ENCODE measurements at regions not wholly inside any gene's neighbourhood (a gene's known extent, or its start where the extent isn't known, plus 50 kb on each side); places are given as distances from the start of the nearest gene placed in this dataset.

DNA sequence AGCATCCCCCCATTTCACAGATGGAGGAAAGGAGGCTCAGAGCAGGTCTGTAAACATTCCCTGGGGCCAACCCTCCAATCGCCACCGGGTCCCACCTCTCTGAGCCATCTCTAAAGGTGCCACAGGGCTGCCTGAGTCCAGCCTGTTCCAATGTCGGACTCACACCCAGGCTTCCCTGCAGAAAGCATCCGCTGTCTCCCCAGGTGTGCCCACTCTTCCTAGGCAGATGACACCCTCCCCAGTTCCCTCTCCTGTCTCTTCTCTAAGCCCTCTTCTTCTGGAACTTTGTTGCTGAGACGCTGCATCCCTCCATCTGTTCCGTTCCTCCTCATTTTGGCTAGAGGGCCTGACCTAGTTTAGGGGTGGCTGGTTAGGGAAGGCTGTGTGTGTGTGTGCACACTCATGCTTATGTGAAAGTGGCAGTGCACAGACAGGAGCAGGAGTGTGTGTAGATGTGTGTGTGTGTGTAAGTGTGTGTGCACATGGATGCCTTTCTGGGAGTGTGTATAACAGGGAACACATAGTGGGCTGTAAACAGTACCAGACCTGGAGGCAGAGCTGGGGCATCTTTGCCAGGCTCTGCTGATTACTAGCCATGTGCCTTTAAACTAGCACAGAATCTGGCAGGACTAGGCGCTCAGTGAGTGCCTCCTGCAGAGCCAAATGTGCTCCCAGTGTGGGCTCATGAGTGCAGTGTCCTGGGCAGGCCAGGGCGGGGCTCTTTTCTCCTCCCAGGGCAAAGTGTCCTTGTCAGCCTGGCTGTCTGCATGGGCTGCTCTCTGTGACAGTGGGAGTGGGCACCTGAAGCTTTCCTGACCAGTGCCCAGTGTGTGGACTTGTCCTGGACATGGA lies 77.3 kb upstream of the NECTIN1 start:
- H3K9me3 ChIP-seq (ENCODE audit: insufficient read depth, low read depth, low read length), result no peaks in the 10 kb centered on the region
- H2AFZ ChIP-seq (ENCODE audit: low read depth, low read length), result no peak overlapping the region
- H3K27ac Mint-ChIP-seq (ENCODE audit: unreplicated experiment), result no peak overlapping the region
- peaks cover 9% of the 10 kb centered on the region for H3K4me1 Mint-ChIP-seq (ENCODE audit: low read depth, unreplicated experiment)
- peaks cover 72% of the 10 kb centered on the region for H3K27me3 Mint-ChIP-seq (ENCODE audit: low read depth, unreplicated experiment)
- no peak overlapping the region for H3K27ac ChIP-seq (ENCODE audit: low read depth, low read length)
- no peaks in the 10 kb centered on the region for H3K4me1 ChIP-seq (ENCODE audit: insufficient read depth, low read length)
- TF ChIP-seq, protein P1, sequence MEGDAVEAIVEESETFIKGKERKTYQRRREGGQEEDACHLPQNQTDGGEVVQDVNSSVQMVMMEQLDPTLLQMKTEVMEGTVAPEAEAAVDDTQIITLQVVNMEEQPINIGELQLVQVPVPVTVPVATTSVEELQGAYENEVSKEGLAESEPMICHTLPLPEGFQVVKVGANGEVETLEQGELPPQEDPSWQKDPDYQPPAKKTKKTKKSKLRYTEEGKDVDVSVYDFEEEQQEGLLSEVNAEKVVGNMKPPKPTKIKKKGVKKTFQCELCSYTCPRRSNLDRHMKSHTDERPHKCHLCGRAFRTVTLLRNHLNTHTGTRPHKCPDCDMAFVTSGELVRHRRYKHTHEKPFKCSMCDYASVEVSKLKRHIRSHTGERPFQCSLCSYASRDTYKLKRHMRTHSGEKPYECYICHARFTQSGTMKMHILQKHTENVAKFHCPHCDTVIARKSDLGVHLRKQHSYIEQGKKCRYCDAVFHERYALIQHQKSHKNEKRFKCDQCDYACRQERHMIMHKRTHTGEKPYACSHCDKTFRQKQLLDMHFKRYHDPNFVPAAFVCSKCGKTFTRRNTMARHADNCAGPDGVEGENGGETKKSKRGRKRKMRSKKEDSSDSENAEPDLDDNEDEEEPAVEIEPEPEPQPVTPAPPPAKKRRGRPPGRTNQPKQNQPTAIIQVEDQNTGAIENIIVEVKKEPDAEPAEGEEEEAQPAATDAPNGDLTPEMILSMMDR (IDR thresholded peaks at IDR 0.05; ENCODE audit: insufficient read depth, low read depth, low read length), result no peak
- TF ChIP-seq EZH2 (IDR thresholded peaks at IDR 0.05; ENCODE audit: insufficient read depth, low read length), result no peak
- H3K36me3 ChIP-seq (ENCODE audit: insufficient read depth, low read length), result no peaks in the 10 kb centered on the region
- no peaks in the 10 kb centered on the region for H3K36me3 Mint-ChIP-seq (ENCODE audit: low read depth, unreplicated experiment)
- H3K27me3 ChIP-seq (ENCODE audit: insufficient read depth, low read length), result peaks cover 6% of the 10 kb centered on the region
- no peak overlapping the region for H3K4me2 ChIP-seq (ENCODE audit: low read length)
- H3K4me3 Mint-ChIP-seq (ENCODE audit: unreplicated experiment), result no peak overlapping the region
- no peaks in the 10 kb centered on the region for H4K20me1 ChIP-seq (ENCODE audit: insufficient read depth, low read length)
- H3K9ac ChIP-seq (ENCODE audit: low read length), result no peak overlapping the region
- H3K79me2 ChIP-seq (ENCODE audit: insufficient read depth, low read length), result no peaks in the 10 kb centered on the region
- peaks cover 3% of the 10 kb centered on the region for H3K9me3 Mint-ChIP-seq (ENCODE audit: unreplicated experiment)
- H3K4me3 ChIP-seq (ENCODE audit: insufficient read depth, low read depth, low read length), result no peak overlapping the region
- no peak for DNase-seq (ENCODE audit: low read depth)
- no peak for FAIRE-seq

DNA sequence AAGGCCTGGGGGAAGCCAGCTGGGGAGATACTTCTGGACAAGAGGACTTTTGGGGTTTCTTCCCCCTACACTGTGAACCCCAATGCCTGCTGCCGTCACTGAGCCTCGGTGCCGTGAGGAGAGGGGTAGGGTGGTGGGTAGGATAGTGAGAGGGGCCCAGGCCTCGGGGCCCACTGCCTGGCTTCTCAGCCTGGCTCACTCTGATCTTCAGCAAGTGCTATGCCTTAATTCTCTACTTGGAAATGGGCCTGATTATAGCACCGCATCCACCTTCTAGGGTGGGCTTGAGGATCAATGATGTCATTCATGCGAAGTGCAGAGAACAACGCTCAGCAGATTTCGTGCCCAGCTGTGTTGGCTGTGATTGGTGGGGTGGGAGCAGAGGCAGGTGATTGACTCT lies 76.7 kb upstream of the NECTIN1 start:
- H3K27me3 ChIP-seq (ENCODE audit: insufficient read depth, low read length), result peaks cover 6% of the 10 kb centered on the region
- H3K27ac Mint-ChIP-seq (ENCODE audit: unreplicated experiment), result no peak overlapping the region
- no peaks in the 10 kb centered on the region for H3K4me1 ChIP-seq (ENCODE audit: insufficient read depth, low read length)
- FAIRE-seq, result no peak
- no peak overlapping the region for H3K27ac ChIP-seq (ENCODE audit: low read depth, low read length)
- H3K4me2 ChIP-seq (ENCODE audit: low read length), result no peak overlapping the region
- no peak overlapping the region for H2AFZ ChIP-seq (ENCODE audit: low read depth, low read length)
- DNase-seq (ENCODE audit: low read depth), result no peak
- no peak overlapping the region for H3K9ac ChIP-seq (ENCODE audit: low read length)
- peaks cover 78% of the 10 kb centered on the region for H3K27me3 Mint-ChIP-seq (ENCODE audit: low read depth, unreplicated experiment)
- H3K9me3 Mint-ChIP-seq (ENCODE audit: unreplicated experiment), result peaks cover 3% of the 10 kb centered on the region
- H4K20me1 ChIP-seq (ENCODE audit: insufficient read depth, low read length), result no peaks in the 10 kb centered on the region
- H3K4me3 ChIP-seq (ENCODE audit: insufficient read depth, low read depth, low read length), result no peak overlapping the region
- H3K4me3 Mint-ChIP-seq (ENCODE audit: unreplicated experiment), result no peak overlapping the region
- TF ChIP-seq, protein P1 (IDR thresholded peaks at IDR 0.05; ENCODE audit: insufficient read depth, low read depth, low read length), result no peak
- TF ChIP-seq EZH2 (IDR thresholded peaks at IDR 0.05; ENCODE audit: insufficient read depth, low read length), result no peak
- no peaks in the 10 kb centered on the region for H3K36me3 Mint-ChIP-seq (ENCODE audit: low read depth, unreplicated experiment)
- no peaks in the 10 kb centered on the region for H3K9me3 ChIP-seq (ENCODE audit: insufficient read depth, low read depth, low read length)
- no peaks in the 10 kb centered on the region for H3K36me3 ChIP-seq (ENCODE audit: insufficient read depth, low read length)
- peaks cover 8% of the 10 kb centered on the region for H3K4me1 Mint-ChIP-seq (ENCODE audit: low read depth, unreplicated experiment)
- no peaks in the 10 kb centered on the region for H3K79me2 ChIP-seq (ENCODE audit: insufficient read depth, low read length)

DNA sequence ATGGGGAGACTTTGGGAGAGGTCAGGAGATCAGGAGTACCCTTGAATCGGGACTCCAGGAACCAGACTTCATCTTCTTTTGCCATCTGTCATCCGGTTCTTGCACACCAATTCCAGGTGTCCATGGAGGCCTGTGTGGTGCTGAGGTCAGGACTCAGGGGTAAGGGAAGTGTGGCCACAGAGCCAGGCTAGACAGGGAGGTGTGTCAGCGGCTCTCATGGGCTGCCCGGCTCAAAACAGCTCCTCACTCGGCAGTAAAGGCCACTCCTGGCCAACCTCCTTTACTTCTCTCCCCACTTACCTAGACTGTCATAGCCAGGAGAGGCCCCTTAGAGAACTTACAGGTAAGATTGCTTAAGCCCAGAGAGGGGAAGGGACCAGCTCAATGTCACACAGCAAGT lies 75.7 kb upstream of the NECTIN1 start:
- Histone ChIP-seq H4K20me1 (ENCODE audit: insufficient read depth, low read length) (no peaks in the 10 kb centered on the region), H3K4me1 (ENCODE audit: insufficient read depth, low read length) (no peaks in the 10 kb centered on the region), H3K4me2 (ENCODE audit: low read length) (no peak overlapping the region), H3K27ac (ENCODE audit: low read depth, low read length) (no peak overlapping the region), H3K4me3 (ENCODE audit: insufficient read depth, low read depth, low read length) (no peak overlapping the region), H2AFZ (ENCODE audit: low read depth, low read length) (no peak overlapping the region), H3K27me3 (ENCODE audit: insufficient read depth, low read length) (peaks cover 4% of the 10 kb centered on the region), H3K9ac (ENCODE audit: low read length) (no peak overlapping the region), H3K9me3 (ENCODE audit: insufficient read depth, low read depth, low read length) (no peaks in the 10 kb centered on the region), H3K79me2 (ENCODE audit: insufficient read depth, low read length) (no peaks in the 10 kb centered on the region), H3K36me3 (ENCODE audit: insufficient read depth, low read length) (no peaks in the 10 kb centered on the region)
- H3K4me1 Mint-ChIP-seq (ENCODE audit: low read depth, unreplicated experiment), result peaks cover 11% of the 10 kb centered on the region
- DNase-seq (ENCODE audit: low read depth), result no peak
- H3K4me3 Mint-ChIP-seq (ENCODE audit: unreplicated experiment), result no peak overlapping the region
- H3K27ac Mint-ChIP-seq (ENCODE audit: unreplicated experiment), result no peak overlapping the region
- TF ChIP-seq, protein P1 (IDR thresholded peaks at IDR 0.05; ENCODE audit: insufficient read depth, low read depth, low read length), result no peak
- no peak for TF ChIP-seq EZH2 (IDR thresholded peaks at IDR 0.05; ENCODE audit: insufficient read depth, low read length)
- peaks cover 81% of the 10 kb centered on the region for H3K27me3 Mint-ChIP-seq (ENCODE audit: low read depth, unreplicated experiment)
- H3K36me3 Mint-ChIP-seq (ENCODE audit: low read depth, unreplicated experiment), result no peaks in the 10 kb centered on the region
- no peak for FAIRE-seq
- H3K9me3 Mint-ChIP-seq (ENCODE audit: unreplicated experiment), result peaks cover 3% of the 10 kb centered on the region

Data from astrocyte (in vitro differentiated cells and primary cell).